ENCODE measurements at regions not wholly inside any gene's neighbourhood (a gene's known extent, or its start where the extent isn't known, plus 50 kb on each side); places are given as distances from the start of the nearest gene placed in this dataset.

DNA sequence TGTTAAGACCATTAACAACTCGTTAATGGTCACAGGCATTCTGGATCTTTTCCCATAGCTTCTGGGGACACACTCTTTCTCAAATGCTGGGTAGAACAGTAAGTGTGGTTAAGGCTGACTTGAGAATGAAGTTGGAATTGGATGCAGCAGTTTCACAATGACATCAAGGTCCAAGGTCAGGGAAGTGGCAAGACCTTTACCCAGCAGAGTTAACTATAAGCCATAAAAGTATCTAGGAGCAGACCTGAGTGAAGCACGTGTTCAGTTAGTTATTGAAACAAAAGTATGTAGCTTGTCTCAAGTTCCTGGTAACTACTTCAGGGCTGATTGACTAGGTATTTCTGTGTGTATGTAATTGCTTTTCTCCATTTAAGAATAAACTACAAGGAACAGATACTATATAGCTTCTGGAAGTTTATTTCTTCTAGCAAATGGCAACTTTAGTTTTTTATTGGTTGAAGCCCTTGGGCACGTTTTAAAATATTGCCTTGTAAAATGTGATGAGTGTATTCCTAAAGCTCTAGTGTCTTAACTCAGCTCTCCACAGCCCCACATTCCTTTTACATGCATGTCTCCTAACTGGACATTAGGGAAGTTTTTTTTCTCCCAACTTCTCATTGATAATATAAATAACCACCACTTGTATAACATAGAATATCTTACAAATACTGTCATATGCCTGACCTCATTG lies 479.0 kb upstream of the CITED2 start:
- H2AFZ ChIP-seq (ENCODE audit: low read depth, low read length), result no peak overlapping the region

DNA sequence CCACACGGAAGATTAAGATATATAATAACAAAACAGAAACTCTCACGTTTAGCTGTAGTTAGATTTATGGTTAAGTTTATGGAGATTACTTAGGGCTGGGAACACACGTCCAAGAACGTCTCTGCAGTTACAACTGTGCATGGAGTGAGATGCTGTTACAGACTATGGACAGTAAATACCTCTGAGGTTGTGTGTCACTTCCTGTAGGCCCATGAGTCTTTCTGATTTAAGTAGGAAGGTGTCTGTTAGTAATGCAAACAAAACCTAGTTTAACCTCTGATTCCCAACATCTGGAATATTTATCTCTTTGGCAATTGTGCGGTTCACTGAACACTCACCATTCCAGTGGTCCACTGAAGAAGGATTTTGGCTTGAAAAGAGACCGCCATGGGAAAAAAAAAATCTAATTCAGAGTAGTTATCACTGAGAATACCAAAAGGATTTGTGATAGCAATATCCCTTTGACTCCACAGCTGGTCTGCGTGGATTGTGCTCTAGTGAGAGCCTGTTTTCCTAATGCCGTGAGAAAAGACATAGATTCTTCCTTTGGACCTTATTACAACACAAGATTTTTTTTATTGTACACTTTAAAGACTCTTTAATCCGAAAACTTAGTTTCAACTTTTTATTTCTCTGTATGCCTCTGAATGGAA lies 478.2 kb upstream of the CITED2 start:
- H3K4me2 ChIP-seq (ENCODE audit: low read length, poor library complexity, severe bottlenecking), result no peak overlapping the region
- no peak overlapping the region for H2BK120ac ChIP-seq (ENCODE audit: low read depth, low read length)
- peak; percentile 93 for DNase-seq
- H2AK5ac ChIP-seq (ENCODE audit: low read length, severe bottlenecking), result peak overlapping the region; percentile 1
- H4K91ac ChIP-seq (ENCODE audit: low read length), result no peak overlapping the region
- H2BK12ac ChIP-seq (ENCODE audit: low read length in 2 of 2), result no peak overlapping the region
- H3K23ac ChIP-seq (ENCODE audit: low read length in 2 of 2), result no peak overlapping the region
- no peaks in the 10 kb centered on the region for H3K36me3 ChIP-seq (ENCODE audit: control insufficient read depth in 1 of 2, insufficient read depth in 2 of 2, low read depth in 1 of 2, low read length in 2 of 2)
- H3K9me3 ChIP-seq (ENCODE audit: control insufficient read depth, low read length), result peaks cover 23% of the 10 kb centered on the region
- no peaks in the 10 kb centered on the region for H3K4me1 ChIP-seq (ENCODE audit: control insufficient read depth, insufficient read depth, low read depth, low read length)
- peak overlapping the region; percentile 89 for H3K27ac ChIP-seq (ENCODE audit: low read length, poor library complexity, severe bottlenecking)
- 10% methylated on average over 7 of the region's 9 CpGs for WGBS
- no peak overlapping the region for H3K18ac ChIP-seq (ENCODE audit: low read depth in 1 of 2, low read length in 2 of 2)
- no peak overlapping the region for H4K8ac ChIP-seq (ENCODE audit: low read length)
- H3K27me3 ChIP-seq (ENCODE audit: control insufficient read depth in 1 of 2, insufficient read depth in 1 of 2, low read length in 2 of 2), result no peaks in the 10 kb centered on the region
- no peak overlapping the region for H2AFZ ChIP-seq (ENCODE audit: low read depth, low read length)
- no peak overlapping the region for H3K14ac ChIP-seq (ENCODE audit: low read length in 2 of 2)
- no peaks in the 10 kb centered on the region for H3K79me1 ChIP-seq (replicated peaks; ENCODE audit: low read length, poor library complexity, severe bottlenecking)
- H2BK15ac ChIP-seq (ENCODE audit: low read depth, poor library complexity, severe bottlenecking), result no peak overlapping the region
- peak overlapping the region; percentile 95 for H2BK5ac ChIP-seq (ENCODE audit: low read depth, low read length, poor library complexity, severe bottlenecking)
- no peak overlapping the region for H3K4ac ChIP-seq (ENCODE audit: low read depth in 1 of 2, low read length in 2 of 2)
- no peak overlapping the region for H3K9ac ChIP-seq (ENCODE audit: low read length)
- H3K4me3 ChIP-seq (ENCODE audit: insufficient read depth in 1 of 2, low read depth in 1 of 2, low read length in 2 of 2), result no peak overlapping the region

More for the DNA sequence above, 479.0 kb upstream of the CITED2 start:
- Histone ChIP-seq H2BK12ac (ENCODE audit: low read length in 2 of 2) (peak overlapping the region; percentile 28 to 77), H3K4me1 (ENCODE audit: control insufficient read depth, insufficient read depth, low read depth, low read length) (no peaks in the 10 kb centered on the region), H3K18ac (ENCODE audit: low read depth in 1 of 2, low read length in 2 of 2) (peak overlapping the region; percentile 75 to 93), H3K14ac (ENCODE audit: low read length in 2 of 2) (no peak overlapping the region), H3K9me3 (ENCODE audit: control insufficient read depth, low read length) (peaks cover 20% of the 10 kb centered on the region), H2BK5ac (ENCODE audit: low read depth, low read length, poor library complexity, severe bottlenecking) (peak overlapping the region; percentile 35), H2AK5ac (ENCODE audit: low read length, severe bottlenecking) (no peak overlapping the region), H3K9ac (ENCODE audit: low read length) (no peak overlapping the region), H3K36me3 (ENCODE audit: control insufficient read depth in 1 of 2, insufficient read depth in 2 of 2, low read depth in 1 of 2, low read length in 2 of 2) (no peaks in the 10 kb centered on the region), H3K4ac (ENCODE audit: low read depth in 1 of 2, low read length in 2 of 2) (peak overlapping the region in 1 of 2 experiments; percentile 86), H3K27me3 (ENCODE audit: control insufficient read depth in 1 of 2, insufficient read depth in 1 of 2, low read length in 2 of 2) (no peaks in the 10 kb centered on the region), H4K91ac (ENCODE audit: low read length) (peak overlapping the region; percentile 56), H4K8ac (ENCODE audit: low read length) (no peak overlapping the region), H3K23ac (ENCODE audit: low read length in 2 of 2) (no peak overlapping the region), H3K79me1 (replicated peaks; ENCODE audit: low read length, poor library complexity, severe bottlenecking) (no peaks in the 10 kb centered on the region), H3K27ac (ENCODE audit: low read length, poor library complexity, severe bottlenecking) (peak overlapping the region; percentile 92), H2BK120ac (ENCODE audit: low read depth, low read length) (no peak overlapping the region), H2BK15ac (ENCODE audit: low read depth, poor library complexity, severe bottlenecking) (no peak overlapping the region), H3K4me2 (ENCODE audit: low read length, poor library complexity, severe bottlenecking) (no peak overlapping the region), H3K4me3 (ENCODE audit: insufficient read depth in 1 of 2, low read depth in 1 of 2, low read length in 2 of 2) (no peak overlapping the region)
- whole genome bisulfite sequencing, result 0% methylated on average over 1 of the region's 3 CpGs
- DNase-seq, result peak; percentile 70

DNA sequence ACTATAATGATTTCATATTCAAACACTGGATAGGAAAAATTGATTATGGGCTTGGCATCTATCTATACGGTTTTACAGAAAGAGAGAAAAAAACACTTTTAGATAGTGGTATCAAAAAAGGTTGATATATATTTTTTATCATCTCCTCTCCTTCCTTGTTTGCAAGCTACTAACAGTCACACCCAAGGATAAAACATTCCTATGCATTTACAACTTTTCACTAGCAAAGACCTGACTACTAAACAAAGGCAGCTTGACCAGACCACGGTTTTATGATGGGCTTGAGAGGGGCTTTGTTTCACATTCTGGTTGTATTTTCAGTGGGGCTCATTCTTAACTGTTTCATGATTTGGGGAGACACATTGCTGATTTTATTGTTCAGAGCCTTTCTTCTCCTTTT lies 477.6 kb upstream of the CITED2 start:
- 0% methylated on average over 1 of the region's 2 CpGs for WGBS
- no peak overlapping the region for H3K9ac ChIP-seq (ENCODE audit: low read length)
- H2BK5ac ChIP-seq (ENCODE audit: low read depth, low read length, poor library complexity, severe bottlenecking), result peak overlapping the region; percentile 91
- peaks cover 23% of the 10 kb centered on the region for H3K9me3 ChIP-seq (ENCODE audit: control insufficient read depth, low read length)
- H3K18ac ChIP-seq (ENCODE audit: low read depth in 1 of 2, low read length in 2 of 2), result no peak overlapping the region
- no peak overlapping the region for H3K4me2 ChIP-seq (ENCODE audit: low read length, poor library complexity, severe bottlenecking)
- H2BK15ac ChIP-seq (ENCODE audit: low read depth, poor library complexity, severe bottlenecking), result no peak overlapping the region
- H3K36me3 ChIP-seq (ENCODE audit: control insufficient read depth in 1 of 2, insufficient read depth in 2 of 2, low read depth in 1 of 2, low read length in 2 of 2), result no peaks in the 10 kb centered on the region
- H2BK12ac ChIP-seq (ENCODE audit: low read length in 2 of 2), result peak overlapping the region in 1 of 2 experiments; percentile 52
- no peak overlapping the region for H3K23ac ChIP-seq (ENCODE audit: low read length in 2 of 2)
- no peak overlapping the region for H2AFZ ChIP-seq (ENCODE audit: low read depth, low read length)
- H4K91ac ChIP-seq (ENCODE audit: low read length), result no peak overlapping the region
- no peaks in the 10 kb centered on the region for H3K27me3 ChIP-seq (ENCODE audit: control insufficient read depth in 1 of 2, insufficient read depth in 1 of 2, low read length in 2 of 2)
- H2AK5ac ChIP-seq (ENCODE audit: low read length, severe bottlenecking), result no peak overlapping the region
- peak overlapping the region; percentile 89 for H3K27ac ChIP-seq (ENCODE audit: low read length, poor library complexity, severe bottlenecking)
- no peak overlapping the region for H3K4me3 ChIP-seq (ENCODE audit: insufficient read depth in 1 of 2, low read depth in 1 of 2, low read length in 2 of 2)
- DNase-seq, result no peak
- H3K4me1 ChIP-seq (ENCODE audit: control insufficient read depth, insufficient read depth, low read depth, low read length), result no peaks in the 10 kb centered on the region
- H3K4ac ChIP-seq (ENCODE audit: low read depth in 1 of 2, low read length in 2 of 2), result peak overlapping the region; percentile 15 to 61
- no peaks in the 10 kb centered on the region for H3K79me1 ChIP-seq (replicated peaks; ENCODE audit: low read length, poor library complexity, severe bottlenecking)
- no peak overlapping the region for H4K8ac ChIP-seq (ENCODE audit: low read length)
- H3K14ac ChIP-seq (ENCODE audit: low read length in 2 of 2), result no peak overlapping the region
- H2BK120ac ChIP-seq (ENCODE audit: low read depth, low read length), result no peak overlapping the region

DNA sequence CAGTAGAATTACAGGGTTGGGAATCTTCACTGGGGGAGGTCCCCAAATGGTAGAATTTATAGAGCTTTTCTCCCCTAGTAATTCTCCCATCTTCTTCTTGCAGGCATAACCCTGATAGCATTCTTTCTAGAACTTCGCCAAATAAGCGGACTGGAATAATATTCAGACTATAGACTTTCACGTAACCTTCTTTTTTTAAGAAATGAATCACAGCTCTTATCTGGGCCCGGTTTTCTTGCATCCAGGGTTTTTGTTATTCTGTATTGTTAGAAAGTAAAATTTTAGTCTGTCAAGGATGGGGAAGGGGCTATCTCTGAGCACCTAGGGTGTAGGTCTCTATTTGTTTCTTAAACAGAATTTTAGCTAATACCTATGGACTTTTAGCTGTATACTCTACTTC lies 476.8 kb upstream of the CITED2 start:
- no peaks in the 10 kb centered on the region for H3K36me3 ChIP-seq (ENCODE audit: control insufficient read depth in 1 of 2, insufficient read depth in 2 of 2, low read depth in 1 of 2, low read length in 2 of 2)
- no peak overlapping the region for H4K91ac ChIP-seq (ENCODE audit: low read length)
- H2BK120ac ChIP-seq (ENCODE audit: low read depth, low read length), result no peak overlapping the region
- no peak overlapping the region for H4K8ac ChIP-seq (ENCODE audit: low read length)
- DNase-seq, result no peak
- no peak overlapping the region for H3K4ac ChIP-seq (ENCODE audit: low read depth in 1 of 2, low read length in 2 of 2)
- no peak overlapping the region for H2AK5ac ChIP-seq (ENCODE audit: low read length, severe bottlenecking)
- H3K79me1 ChIP-seq (replicated peaks; ENCODE audit: low read length, poor library complexity, severe bottlenecking), result no peaks in the 10 kb centered on the region
- no peak overlapping the region for H2BK15ac ChIP-seq (ENCODE audit: low read depth, poor library complexity, severe bottlenecking)
- H3K4me3 ChIP-seq (ENCODE audit: insufficient read depth in 1 of 2, low read depth in 1 of 2, low read length in 2 of 2), result no peak overlapping the region
- no peak overlapping the region for H3K14ac ChIP-seq (ENCODE audit: low read length in 2 of 2)
- H3K9ac ChIP-seq (ENCODE audit: low read length), result no peak overlapping the region
- no peak overlapping the region for H2AFZ ChIP-seq (ENCODE audit: low read depth, low read length)
- no peaks in the 10 kb centered on the region for H3K4me1 ChIP-seq (ENCODE audit: control insufficient read depth, insufficient read depth, low read depth, low read length)
- H3K18ac ChIP-seq (ENCODE audit: low read depth in 1 of 2, low read length in 2 of 2), result no peak overlapping the region
- H3K4me2 ChIP-seq (ENCODE audit: low read length, poor library complexity, severe bottlenecking), result no peak overlapping the region
- WGBS, result 100% methylated on average over 1 of the region's 4 CpGs
- no peak overlapping the region for H3K27ac ChIP-seq (ENCODE audit: low read length, poor library complexity, severe bottlenecking)
- H2BK12ac ChIP-seq (ENCODE audit: low read length in 2 of 2), result no peak overlapping the region
- no peaks in the 10 kb centered on the region for H3K27me3 ChIP-seq (ENCODE audit: control insufficient read depth in 1 of 2, insufficient read depth in 1 of 2, low read length in 2 of 2)
- H2BK5ac ChIP-seq (ENCODE audit: low read depth, low read length, poor library complexity, severe bottlenecking), result no peak overlapping the region
- H3K23ac ChIP-seq (ENCODE audit: low read length in 2 of 2), result no peak overlapping the region
- H3K9me3 ChIP-seq (ENCODE audit: control insufficient read depth, low read length), result peaks cover 23% of the 10 kb centered on the region
